ENCODE measurements at regions not wholly inside any gene's neighbourhood (a gene's known extent, or its start where the extent isn't known, plus 50 kb on each side); places are given as distances from the start of the nearest gene placed in this dataset.
A peak's percentile ranks its signal among the peaks of the same experiment; 100 is the strongest.

DNA sequence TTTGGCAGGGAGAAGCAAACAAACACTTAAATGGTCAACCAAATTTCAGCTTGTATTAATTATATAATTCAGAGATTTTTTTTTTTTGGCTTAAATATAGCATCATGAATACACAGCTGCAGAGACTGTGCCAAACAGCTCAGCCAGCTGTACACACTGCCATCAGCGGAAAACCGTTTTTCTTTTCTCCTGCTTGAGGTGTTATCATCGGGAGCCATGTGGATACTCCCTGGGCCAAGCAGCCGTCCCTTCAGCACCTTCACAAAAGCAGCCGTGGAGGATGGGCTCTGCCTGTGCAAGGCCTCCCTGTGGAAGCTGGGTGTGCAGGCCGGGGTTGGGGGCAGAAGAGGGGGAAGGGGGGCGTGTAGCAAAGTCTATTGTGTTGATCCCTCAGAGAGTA lies 85.0 kb downstream of the NUF2 start:
- TF ChIP-seq, protein P1, sequence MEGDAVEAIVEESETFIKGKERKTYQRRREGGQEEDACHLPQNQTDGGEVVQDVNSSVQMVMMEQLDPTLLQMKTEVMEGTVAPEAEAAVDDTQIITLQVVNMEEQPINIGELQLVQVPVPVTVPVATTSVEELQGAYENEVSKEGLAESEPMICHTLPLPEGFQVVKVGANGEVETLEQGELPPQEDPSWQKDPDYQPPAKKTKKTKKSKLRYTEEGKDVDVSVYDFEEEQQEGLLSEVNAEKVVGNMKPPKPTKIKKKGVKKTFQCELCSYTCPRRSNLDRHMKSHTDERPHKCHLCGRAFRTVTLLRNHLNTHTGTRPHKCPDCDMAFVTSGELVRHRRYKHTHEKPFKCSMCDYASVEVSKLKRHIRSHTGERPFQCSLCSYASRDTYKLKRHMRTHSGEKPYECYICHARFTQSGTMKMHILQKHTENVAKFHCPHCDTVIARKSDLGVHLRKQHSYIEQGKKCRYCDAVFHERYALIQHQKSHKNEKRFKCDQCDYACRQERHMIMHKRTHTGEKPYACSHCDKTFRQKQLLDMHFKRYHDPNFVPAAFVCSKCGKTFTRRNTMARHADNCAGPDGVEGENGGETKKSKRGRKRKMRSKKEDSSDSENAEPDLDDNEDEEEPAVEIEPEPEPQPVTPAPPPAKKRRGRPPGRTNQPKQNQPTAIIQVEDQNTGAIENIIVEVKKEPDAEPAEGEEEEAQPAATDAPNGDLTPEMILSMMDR (IDR thresholded peaks at IDR 0.05) = no peak
- Mint-ChIP-seq H3K9me3 (ENCODE audit: unreplicated experiment) (no peaks in the 10 kb centered on the region), H3K27me3 (ENCODE audit: unreplicated experiment) (peaks cover 38% of the 10 kb centered on the region), H3K4me1 (ENCODE audit: unreplicated experiment) (peaks cover 1% of the 10 kb centered on the region), H3K4me3 (ENCODE audit: unreplicated experiment) (no peak overlapping the region), H3K27ac (ENCODE audit: unreplicated experiment) (no peak overlapping the region), H3K36me3 (ENCODE audit: unreplicated experiment) (no peaks in the 10 kb centered on the region)
- no peak for DNase-seq (ENCODE audit: extremely low spot score, unreplicated experiment)

DNA sequence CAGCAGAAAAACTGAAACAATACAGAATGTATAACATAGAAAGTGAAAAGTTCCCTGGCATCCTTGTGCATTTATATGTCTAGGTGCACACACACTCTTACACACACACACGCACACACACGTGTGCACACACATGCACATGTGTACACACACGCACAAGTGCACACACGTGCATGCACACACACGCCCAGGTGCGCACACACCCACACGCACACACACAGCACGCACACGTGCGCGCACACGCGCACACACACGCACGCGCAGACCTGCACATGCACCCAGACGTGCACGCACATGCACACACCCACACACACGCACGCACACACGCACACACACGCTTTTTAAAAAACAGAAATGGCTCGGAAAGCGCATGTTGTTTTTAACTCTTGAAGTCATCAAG lies 86.5 kb downstream of the NUF2 start:
- Mint-ChIP-seq H3K9me3 (ENCODE audit: unreplicated experiment) (no peaks in the 10 kb centered on the region), H3K4me1 (ENCODE audit: unreplicated experiment) (peaks cover 1% of the 10 kb centered on the region), H3K27me3 (ENCODE audit: unreplicated experiment) (peaks cover 37% of the 10 kb centered on the region), H3K27ac (ENCODE audit: unreplicated experiment) (no peak overlapping the region), H3K36me3 (ENCODE audit: unreplicated experiment) (no peaks in the 10 kb centered on the region), H3K4me3 (ENCODE audit: unreplicated experiment) (no peak overlapping the region)
- no peak for DNase-seq (ENCODE audit: extremely low spot score, unreplicated experiment)
- TF ChIP-seq, protein P1 (IDR thresholded peaks at IDR 0.05) = no peak

DNA sequence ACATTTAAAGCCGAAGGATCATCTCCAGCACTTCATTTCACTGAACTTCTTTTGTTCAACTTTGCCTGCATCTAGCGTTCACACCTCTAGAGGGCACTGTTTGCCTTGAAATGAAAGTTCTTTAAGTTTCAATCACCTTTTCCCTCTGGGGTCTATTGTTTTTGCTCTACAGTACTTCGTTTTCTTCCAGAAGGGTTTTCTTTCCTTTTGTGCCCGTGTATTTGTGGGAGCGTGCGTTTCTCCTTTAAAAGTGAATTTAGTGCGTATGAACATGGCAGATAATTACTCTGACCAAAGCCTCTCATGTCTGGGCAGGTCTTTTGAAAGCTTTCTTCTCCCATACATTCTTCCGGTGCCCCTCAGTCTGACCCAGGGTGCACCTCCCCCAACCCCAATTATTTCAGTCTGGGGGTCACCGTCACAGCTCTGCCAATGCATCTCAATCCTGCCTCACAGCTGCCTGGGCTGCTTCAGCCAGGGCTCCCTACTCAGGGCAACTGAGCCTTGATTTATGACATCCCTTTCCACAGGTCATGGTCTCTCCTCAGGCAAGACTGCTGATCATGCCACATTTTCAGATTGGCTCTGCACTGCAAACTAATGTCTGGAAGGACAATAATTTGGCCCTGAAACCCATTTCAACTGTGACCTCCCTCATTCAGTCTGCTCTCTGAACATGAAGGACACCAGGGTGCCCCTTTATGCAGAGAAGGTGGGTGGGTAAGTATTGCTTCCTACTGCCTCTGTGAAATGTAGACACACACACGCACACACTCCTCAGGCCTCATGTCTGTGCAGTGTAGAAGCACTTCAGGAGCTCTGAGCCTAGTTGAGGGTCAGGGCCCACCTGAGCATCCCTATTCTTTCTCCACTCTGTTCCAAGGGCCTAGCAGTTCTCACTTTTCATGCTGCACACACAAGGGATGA lies 88.6 kb downstream of the NUF2 start:
- Mint-ChIP-seq H3K4me3 (ENCODE audit: unreplicated experiment) (peak overlapping the region; percentile 7), H3K36me3 (ENCODE audit: unreplicated experiment) (no peaks in the 10 kb centered on the region), H3K27me3 (ENCODE audit: unreplicated experiment) (peaks cover 51% of the 10 kb centered on the region), H3K27ac (ENCODE audit: unreplicated experiment) (no peak overlapping the region), H3K4me1 (ENCODE audit: unreplicated experiment) (peaks cover 1% of the 10 kb centered on the region), H3K9me3 (ENCODE audit: unreplicated experiment) (no peaks in the 10 kb centered on the region)
- TF ChIP-seq, protein P1 (IDR thresholded peaks at IDR 0.05) = peak; percentile 77
- no peak for DNase-seq (ENCODE audit: extremely low spot score, unreplicated experiment)

DNA sequence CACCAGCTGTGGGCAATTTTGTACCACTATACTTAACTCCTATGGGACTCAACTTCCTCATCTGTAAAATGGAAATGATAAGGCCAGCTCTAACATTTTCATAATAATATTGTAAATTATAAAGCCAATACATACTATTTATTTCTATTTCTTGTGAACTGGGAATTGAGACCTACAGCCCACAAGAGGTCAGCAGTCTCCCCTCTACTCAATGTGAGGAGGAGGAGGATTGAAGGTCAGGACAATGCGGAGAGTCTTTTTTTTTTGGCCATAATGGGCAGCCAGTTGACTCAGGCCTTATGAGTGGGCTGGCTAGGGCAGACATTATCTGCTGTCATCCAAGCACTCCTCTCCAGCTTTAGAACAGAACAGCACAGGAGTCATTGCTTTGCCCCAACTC lies 90.5 kb downstream of the NUF2 start:
- Mint-ChIP-seq H3K36me3 (ENCODE audit: unreplicated experiment) (no peaks in the 10 kb centered on the region), H3K27ac (ENCODE audit: unreplicated experiment) (no peak overlapping the region), H3K4me3 (ENCODE audit: unreplicated experiment) (no peak overlapping the region), H3K4me1 (ENCODE audit: unreplicated experiment) (peaks cover 1% of the 10 kb centered on the region), H3K27me3 (ENCODE audit: unreplicated experiment) (peaks cover 63% of the 10 kb centered on the region), H3K9me3 (ENCODE audit: unreplicated experiment) (no peaks in the 10 kb centered on the region)
- no peak for DNase-seq (ENCODE audit: extremely low spot score, unreplicated experiment)
- TF ChIP-seq, protein P1 (IDR thresholded peaks at IDR 0.05) = no peak

DNA sequence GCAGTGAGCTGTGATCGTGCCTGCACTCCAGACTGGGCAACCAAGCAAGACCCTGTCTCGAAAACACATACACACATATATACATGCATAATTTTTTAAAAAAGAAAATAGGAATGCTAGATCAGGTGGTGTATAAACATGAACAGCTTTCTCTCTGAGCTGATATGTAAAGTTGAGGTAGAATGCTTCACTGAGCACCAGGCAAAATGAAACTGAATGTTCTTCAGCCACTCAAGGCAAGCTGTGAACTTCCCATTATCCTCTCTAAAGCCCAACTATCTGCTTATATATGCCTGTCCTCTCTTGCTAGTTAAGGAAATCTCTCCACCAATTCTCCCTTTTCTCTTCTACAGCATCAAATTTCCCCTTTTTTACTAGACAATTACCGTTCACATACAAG lies 93.0 kb downstream of the NUF2 start:
- TF ChIP-seq, protein P1 (IDR thresholded peaks at IDR 0.05) = no peak
- Mint-ChIP-seq H3K27me3 (ENCODE audit: unreplicated experiment) (peaks cover 46% of the 10 kb centered on the region), H3K36me3 (ENCODE audit: unreplicated experiment) (no peaks in the 10 kb centered on the region), H3K9me3 (ENCODE audit: unreplicated experiment) (no peaks in the 10 kb centered on the region), H3K4me3 (ENCODE audit: unreplicated experiment) (no peak overlapping the region), H3K27ac (ENCODE audit: unreplicated experiment) (no peak overlapping the region), H3K4me1 (ENCODE audit: unreplicated experiment) (peaks cover 1% of the 10 kb centered on the region)
- no peak for DNase-seq (ENCODE audit: extremely low spot score, unreplicated experiment)
